Caco-2 (cell line): ENCODE measurements at regions not wholly inside any gene's neighbourhood (a gene's known extent, or its start where the extent isn't known, plus 50 kb on each side); places are given as distances from the start of the nearest gene placed in this dataset.

Experiments used
- BruUV-seq: library from RNA; stranded (reverse); fragments of 400-500 nt; replicated peaks from 2 replicates; lab custom pipeline; 2021; lab: Mats Ljungman, UMichigan
- CTCF ChIA-PET: fragments of 300-600 bp; sonication (Branson Sonifier 250); formaldehyde crosslinking; loops from one replicate; lab custom pipeline; 2022; ENCODE audit warnings: antibody characterized with exemption; lab: Charles Lee
- POLR2A ChIA-PET: fragments of 300-600 bp; sonication (Branson Sonifier 250); formaldehyde crosslinking; loops from one replicate; lab custom pipeline; 2022; ENCODE audit warnings: antibody characterized with exemption; lab: Charles Lee
- DNase-seq, 2 experiments: peaks; one replicate each; pipeline versions ENCODE4 v3.0.0 to v3.0.0-alpha.2; 2020 to 2022
- H3K27me3 ChIP-seq: replicated peaks from 2 replicates; pipeline ENCODE4 v1.6.0; 2011; ENCODE audit warnings: low read length; ENCODE audit not compliant: control insufficient read depth, insufficient read depth
- H3K36me3 ChIP-seq: 2 replicates; pipeline ENCODE4 v1.5.1; 2011; ENCODE audit warnings: low read length; ENCODE audit not compliant: control insufficient read depth, insufficient read depth
- H3K4me1 ChIP-seq: fragments of 250-450 bp; sonication (Bioruptor Pico); 2 replicates; pipeline ENCODE4 v1.5.1; 2020; ENCODE audit warnings: mild to moderate bottlenecking
- H3K4me3 ChIP-seq: 2 replicates; pipeline ENCODE4 v1.5.1; 2011; ENCODE audit warnings: low read depth, mild to moderate bottlenecking, control low read depth, low read length
- H3K9me3 ChIP-seq: fragments of 250-450 bp; sonication (Bioruptor Pico); 2 replicates; pipeline ENCODE4 v1.5.1; 2020; ENCODE audit warnings: mild to moderate bottlenecking, moderate library complexity
- H3K27ac Mint-ChIP-seq: one replicate; pipeline ENCODE4 v1.8.0; 2022; ENCODE audit warnings: mixed read lengths; ENCODE audit not compliant: unreplicated experiment
- H3K27me3 Mint-ChIP-seq: one replicate; pipeline ENCODE4 v1.8.0; 2022; ENCODE audit warnings: mixed read lengths; ENCODE audit not compliant: insufficient read depth, unreplicated experiment
- H3K36me3 Mint-ChIP-seq: one replicate; pipeline ENCODE4 v1.8.0; 2022; ENCODE audit warnings: mild to moderate bottlenecking, mixed read lengths; ENCODE audit not compliant: insufficient read depth, unreplicated experiment
- H3K4me1 Mint-ChIP-seq: one replicate; pipeline ENCODE4 v1.8.0; 2022; ENCODE audit warnings: low read depth, mixed read lengths; ENCODE audit not compliant: unreplicated experiment
- H3K4me3 Mint-ChIP-seq: one replicate; pipeline ENCODE4 v1.8.0; 2022; ENCODE audit warnings: mild to moderate bottlenecking, moderate library complexity, mixed read lengths; ENCODE audit not compliant: unreplicated experiment
- H3K9me3 Mint-ChIP-seq: one replicate; pipeline ENCODE4 v1.8.0; 2022; ENCODE audit warnings: mixed read lengths; ENCODE audit not compliant: unreplicated experiment
- intact Hi-C: fragments of 100-400 bp; cut with micrococcal nuclease; formaldehyde crosslinking; loops from one replicate; pipeline ENCODE4 v1.10.0; 2022; ENCODE audit not compliant: unreplicated experiment
- TF ChIP-seq, protein P1 (sequence below), 2 experiments: fragments of 200-600 bp in 1 of 2; IDR thresholded peaks; 1 replicate in 1 of 2; 2 replicates in 1 of 2; pipeline versions ENCODE4 v1.5.1 to v1.8.0; 2011 to 2022; ENCODE audit warnings: antibody characterized with exemption in 1 of 2, control low read depth in 1 of 2, inconsistent platforms in 1 of 2, low read depth in 1 of 2, low read length in 1 of 2, mild to moderate bottlenecking in 1 of 2, moderate library complexity in 1 of 2; ENCODE audit not compliant: insufficient read depth in 1 of 2, severe bottlenecking in 1 of 2, unreplicated experiment in 1 of 2

DNA sequence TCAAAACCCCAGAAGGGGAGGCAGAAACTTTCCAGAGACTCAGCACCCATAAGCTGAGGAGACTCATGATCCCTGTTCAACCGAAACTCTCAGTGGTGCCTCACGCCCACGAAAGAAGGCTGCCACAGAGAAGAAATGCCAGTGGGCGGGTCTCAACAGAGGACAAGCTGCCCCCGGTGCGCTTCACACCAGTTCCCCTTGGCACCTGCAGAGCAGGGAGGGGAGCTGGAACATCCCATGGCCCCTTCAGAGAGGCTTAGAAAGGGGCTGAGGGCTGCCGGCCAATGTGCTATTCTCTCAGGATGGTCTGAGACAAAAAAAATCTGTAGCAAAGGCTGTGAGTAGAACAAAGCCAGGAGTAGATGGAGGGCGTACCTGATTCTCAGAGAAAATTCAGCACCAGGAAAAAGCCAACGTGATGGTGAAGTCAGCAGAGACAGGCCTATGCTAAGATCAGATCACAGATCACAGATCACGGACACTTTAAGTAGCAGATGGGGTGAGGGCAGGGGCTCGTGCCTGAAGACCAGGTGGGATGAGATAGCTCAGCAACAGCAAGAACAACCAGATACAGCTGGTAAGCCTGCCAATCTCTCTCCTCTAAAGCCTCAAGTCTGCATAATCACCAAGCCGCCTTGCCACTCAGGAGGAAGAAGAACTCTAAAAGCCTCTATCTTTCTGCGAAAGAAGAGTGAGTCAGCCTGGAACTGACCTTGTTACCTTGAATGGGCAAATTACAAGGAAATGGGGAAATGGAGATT, 206.4 kb upstream of the GRIP1 start:
- Mint-ChIP-seq H3K27me3 (peaks cover 3% of the 10 kb centered on the region), H3K27ac (no peak overlapping the region), H3K9me3 (no peaks in the 10 kb centered on the region), H3K4me1 (no peaks in the 10 kb centered on the region), H3K4me3 (no peak overlapping the region), H3K36me3 (no peaks in the 10 kb centered on the region)
- BruUV-seq: no TSS peak
- CTCF ChIA-PET: no interaction called here
- H3K4me3 ChIP-seq: no peak overlapping the region
- H3K4me1 ChIP-seq: no peaks in the 10 kb centered on the region
- no peaks in the 10 kb centered on the region for H3K36me3 ChIP-seq
- intact Hi-C loops: no loop called here
- TF ChIP-seq, protein P1, sequence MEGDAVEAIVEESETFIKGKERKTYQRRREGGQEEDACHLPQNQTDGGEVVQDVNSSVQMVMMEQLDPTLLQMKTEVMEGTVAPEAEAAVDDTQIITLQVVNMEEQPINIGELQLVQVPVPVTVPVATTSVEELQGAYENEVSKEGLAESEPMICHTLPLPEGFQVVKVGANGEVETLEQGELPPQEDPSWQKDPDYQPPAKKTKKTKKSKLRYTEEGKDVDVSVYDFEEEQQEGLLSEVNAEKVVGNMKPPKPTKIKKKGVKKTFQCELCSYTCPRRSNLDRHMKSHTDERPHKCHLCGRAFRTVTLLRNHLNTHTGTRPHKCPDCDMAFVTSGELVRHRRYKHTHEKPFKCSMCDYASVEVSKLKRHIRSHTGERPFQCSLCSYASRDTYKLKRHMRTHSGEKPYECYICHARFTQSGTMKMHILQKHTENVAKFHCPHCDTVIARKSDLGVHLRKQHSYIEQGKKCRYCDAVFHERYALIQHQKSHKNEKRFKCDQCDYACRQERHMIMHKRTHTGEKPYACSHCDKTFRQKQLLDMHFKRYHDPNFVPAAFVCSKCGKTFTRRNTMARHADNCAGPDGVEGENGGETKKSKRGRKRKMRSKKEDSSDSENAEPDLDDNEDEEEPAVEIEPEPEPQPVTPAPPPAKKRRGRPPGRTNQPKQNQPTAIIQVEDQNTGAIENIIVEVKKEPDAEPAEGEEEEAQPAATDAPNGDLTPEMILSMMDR (IDR thresholded peaks at IDR 0.05; ENCODE audit: insufficient read depth in 1 of 2, low read depth in 1 of 2, low read length in 1 of 2, severe bottlenecking in 1 of 2, unreplicated experiment in 1 of 2): no peak
- POLR2A ChIA-PET: interaction anchor here (0.5 kb wide), 1 partner anchor 716 kb away, joined by 4 read pairs; the partner anchor contains the start of gene TMBIM4
- no peaks in the 10 kb centered on the region for H3K9me3 ChIP-seq
- DNase-seq: no peak
- H3K27me3 ChIP-seq: no peaks in the 10 kb centered on the region

- no peaks in the 10 kb centered on the region for H3K4me1 Mint-ChIP-seq
- H3K9me3 ChIP-seq: no peaks in the 10 kb centered on the region
- CTCF ChIA-PET: no interaction called here
- no peaks in the 10 kb centered on the region for H3K36me3 Mint-ChIP-seq
- H3K27ac Mint-ChIP-seq: no peak overlapping the region
- no peak overlapping the region for H3K4me3 Mint-ChIP-seq
- POLR2A ChIA-PET: no interaction called here
- TF ChIP-seq, protein P1 (IDR thresholded peaks at IDR 0.05; ENCODE audit: insufficient read depth in 1 of 2, low read depth in 1 of 2, low read length in 1 of 2, severe bottlenecking in 1 of 2, unreplicated experiment in 1 of 2): no peak
- BruUV-seq: no TSS peak
- H3K27me3 Mint-ChIP-seq: peaks cover 20% of the 10 kb centered on the region
- H3K4me3 ChIP-seq: no peak overlapping the region
- H3K27me3 ChIP-seq: no peaks in the 10 kb centered on the region
- DNase-seq: no peak
- no peaks in the 10 kb centered on the region for H3K4me1 ChIP-seq
- H3K9me3 Mint-ChIP-seq: no peaks in the 10 kb centered on the region
- intact Hi-C loops: no loop called here
- H3K36me3 ChIP-seq: no peaks in the 10 kb centered on the region
Measured at GRCh38 chr12:66896797-66897196, 217.9 kb upstream of the GRIP1 start.

GRCh38 chr12:66898700-66899469, 220.0 kb upstream of the GRIP1 start:
- Mint-ChIP-seq H3K9me3 (no peaks in the 10 kb centered on the region), H3K4me3 (no peak overlapping the region), H3K36me3 (no peaks in the 10 kb centered on the region), H3K27ac (no peak overlapping the region), H3K4me1 (no peaks in the 10 kb centered on the region), H3K27me3 (peaks cover 19% of the 10 kb centered on the region)
- Histone ChIP-seq H3K36me3 (no peaks in the 10 kb centered on the region), H3K27me3 (no peaks in the 10 kb centered on the region), H3K4me1 (no peaks in the 10 kb centered on the region), H3K9me3 (no peaks in the 10 kb centered on the region), H3K4me3 (no peak overlapping the region)
- intact Hi-C loops: no loop called here
- DNase-seq: no peak
- ChIA-PET POLR2A (no interaction called here), CTCF (no interaction called here)
- TF ChIP-seq, protein P1 (IDR thresholded peaks at IDR 0.05; ENCODE audit: insufficient read depth in 1 of 2, low read depth in 1 of 2, low read length in 1 of 2, severe bottlenecking in 1 of 2, unreplicated experiment in 1 of 2): no peak
- BruUV-seq: no TSS peak
